GM21423 (cell line): ENCODE measurements at regions not wholly inside any gene's neighbourhood (a gene's known extent, or its start where the extent isn't known, plus 50 kb on each side); places are given as distances from the start of the nearest gene placed in this dataset.
"Not testable (repeated sequence)": the region's sequence is repeated elsewhere in the genome, so short reads cannot be mapped to it uniquely, and the experiment has no call there.

Experiments
- ATAC-seq: cut with Tn5 transposase; IDR thresholded peaks from one replicate; pipeline ENCODE4 v1.9.1; 2021; ENCODE audit warnings: mild to moderate bottlenecking, moderate library complexity; ENCODE audit not compliant: unreplicated experiment

GRCh38 chr16:18263046-18263445 lies 73.5 kb downstream of the NPIPA8 start:
- ATAC-seq: not testable (repeated sequence)

- not testable (repeated sequence) for ATAC-seq
Observed at GRCh38 chr16:18261848-18262247, 74.7 kb downstream of the NPIPA8 start.

- not testable (repeated sequence) for ATAC-seq
Observed at GRCh38 chr16:18259496-18260176, 76.9 kb downstream of the NPIPA8 start.

- not testable (repeated sequence) for ATAC-seq
Observed at GRCh38 chr16:18252943-18253342, 83.6 kb downstream of the NPIPA8 start.

GRCh38 chr16:18230505-18230904 lies 106.0 kb downstream of the NPIPA8 start:
- not testable (repeated sequence) for ATAC-seq

GRCh38 chr16:18222054-18223009 lies 114.2 kb downstream of the NPIPA8 start:
- not testable (repeated sequence) for ATAC-seq

- not testable (repeated sequence) for ATAC-seq
Observed at GRCh38 chr16:18217741-18218140, 118.8 kb downstream of the NPIPA8 start.

GRCh38 chr16:18216814-18217213 lies 119.7 kb downstream of the NPIPA8 start:
- ATAC-seq: not testable (repeated sequence)

GRCh38 chr16:18213810-18214209 lies 122.7 kb downstream of the NPIPA8 start:
- ATAC-seq: not testable (repeated sequence)

GRCh38 chr16:18211505-18211904 lies 125.0 kb downstream of the NPIPA8 start:
- not testable (repeated sequence) for ATAC-seq

GRCh38 chr16:18204786-18205185 lies 131.8 kb downstream of the NPIPA8 start:
- ATAC-seq: not testable (repeated sequence)

GRCh38 chr16:18204309-18204708 lies 132.2 kb downstream of the NPIPA8 start:
- not testable (repeated sequence) for ATAC-seq

GRCh38 chr16:18201511-18201910 lies 135.0 kb downstream of the NPIPA8 start:
- ATAC-seq: not testable (repeated sequence)

- not testable (repeated sequence) for ATAC-seq
Observed at GRCh38 chr16:18192389-18192788, 144.1 kb downstream of the NPIPA8 start.

GRCh38 chr16:18190179-18190578 lies 146.4 kb downstream of the NPIPA8 start:
- ATAC-seq: not testable (repeated sequence)

GRCh38 chr16:18184755-18185154 lies 151.8 kb downstream of the NPIPA8 start:
- not testable (repeated sequence) for ATAC-seq

- ATAC-seq: not testable (repeated sequence)
Observed at GRCh38 chr16:18181028-18181427, 155.5 kb downstream of the NPIPA8 start.

GRCh38 chr16:18173945-18174497 lies 162.5 kb downstream of the NPIPA8 start:
- ATAC-seq: not testable (repeated sequence)

GRCh38 chr16:18162293-18162692 lies 174.2 kb downstream of the NPIPA8 start:
- ATAC-seq: not testable (repeated sequence)

GRCh38 chr16:18161224-18161623 lies 175.3 kb downstream of the NPIPA8 start:
- not testable (repeated sequence) for ATAC-seq

GRCh38 chr16:18159185-18159584 lies 177.4 kb downstream of the NPIPA8 start:
- ATAC-seq: not testable (repeated sequence)
